GM21619 (cell line): ENCODE measurements at regions not wholly inside any gene's neighbourhood (a gene's known extent, or its start where the extent isn't known, plus 50 kb on each side); places are given as distances from the start of the nearest gene placed in this dataset.

Experiments
- ATAC-seq: cut with Tn5 transposase; IDR thresholded peaks from one replicate; pipeline ENCODE4 v1.9.1; 2021; ENCODE audit not compliant: unreplicated experiment

DNA sequence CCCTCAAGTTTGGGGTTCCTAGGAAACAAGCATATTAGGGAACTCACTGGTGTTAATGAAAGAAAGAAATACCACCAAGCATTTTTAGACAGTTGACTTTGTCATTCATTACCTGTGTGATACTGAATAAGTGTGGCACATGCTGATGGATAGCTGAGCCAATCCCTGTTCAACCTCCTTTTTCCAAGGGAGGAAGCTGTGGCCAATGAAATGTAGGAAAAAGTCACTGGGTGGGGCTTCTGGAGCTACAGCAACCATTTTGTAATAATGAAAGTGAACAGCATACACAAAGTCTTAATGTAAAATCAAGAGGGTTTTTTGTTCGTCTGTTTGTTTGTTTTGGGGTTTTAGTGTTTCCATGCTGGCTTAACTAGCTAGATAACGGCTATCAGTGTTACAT, 254.3 kb upstream of the SALL1 start:
- no peak for ATAC-seq

DNA sequence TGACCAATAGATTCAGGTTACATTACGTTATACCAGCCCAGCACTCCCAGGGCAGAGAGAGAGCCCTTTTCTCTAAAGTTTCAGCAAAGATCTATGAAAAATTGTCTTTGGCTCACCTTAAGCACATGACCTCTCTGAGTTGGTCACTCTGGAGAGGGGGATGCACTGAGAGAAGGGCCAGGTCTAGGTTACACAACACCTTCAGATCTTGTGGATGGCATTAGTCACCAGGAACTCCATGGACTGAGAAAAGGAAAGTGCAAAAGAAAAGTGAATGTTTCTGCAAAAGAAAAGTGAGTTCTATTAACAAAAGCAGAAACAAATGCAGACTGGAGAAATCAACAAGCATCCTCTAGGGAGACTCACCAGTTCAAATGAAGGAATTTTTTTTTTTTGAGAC, 253.3 kb upstream of the SALL1 start:
- no peak for ATAC-seq

DNA sequence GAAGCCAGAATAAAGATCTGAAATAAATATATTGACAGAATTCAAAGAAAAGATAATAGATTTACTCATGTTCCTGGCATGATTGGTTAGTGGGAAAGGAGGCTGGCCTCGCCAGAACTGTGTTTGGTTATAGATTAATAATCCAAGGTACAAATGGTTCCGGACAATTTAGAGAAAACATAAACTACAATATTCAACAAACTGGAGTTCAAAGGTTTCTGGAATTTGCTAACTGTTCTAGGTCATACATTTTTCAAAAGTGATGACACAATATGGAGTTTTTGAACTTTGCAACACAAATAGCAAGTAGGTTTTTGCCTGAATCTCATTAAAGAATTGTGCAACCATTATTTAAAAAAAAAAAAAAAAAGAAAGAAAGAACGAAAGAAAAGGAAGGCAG, 251.7 kb upstream of the SALL1 start:
- no peak for ATAC-seq

DNA sequence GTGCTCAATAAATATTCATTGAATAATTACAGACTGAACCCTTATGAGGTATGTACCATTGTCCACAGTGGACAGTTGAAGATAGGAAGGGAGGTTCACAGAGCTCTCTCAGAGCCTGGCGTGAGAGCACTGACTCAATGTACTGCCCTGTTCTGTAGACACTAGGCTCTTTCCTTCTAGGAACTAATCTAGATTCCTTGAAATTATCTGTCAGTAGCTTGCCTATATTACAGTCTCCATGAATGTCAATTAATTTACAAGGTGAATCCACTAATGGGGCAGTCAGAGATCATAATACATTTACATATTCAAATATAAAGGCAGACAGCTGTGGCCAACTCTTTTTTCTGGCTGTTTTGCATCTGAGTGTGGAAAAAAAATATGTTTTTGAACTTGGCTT, 251.2 kb upstream of the SALL1 start:
- ATAC-seq = no peak

DNA sequence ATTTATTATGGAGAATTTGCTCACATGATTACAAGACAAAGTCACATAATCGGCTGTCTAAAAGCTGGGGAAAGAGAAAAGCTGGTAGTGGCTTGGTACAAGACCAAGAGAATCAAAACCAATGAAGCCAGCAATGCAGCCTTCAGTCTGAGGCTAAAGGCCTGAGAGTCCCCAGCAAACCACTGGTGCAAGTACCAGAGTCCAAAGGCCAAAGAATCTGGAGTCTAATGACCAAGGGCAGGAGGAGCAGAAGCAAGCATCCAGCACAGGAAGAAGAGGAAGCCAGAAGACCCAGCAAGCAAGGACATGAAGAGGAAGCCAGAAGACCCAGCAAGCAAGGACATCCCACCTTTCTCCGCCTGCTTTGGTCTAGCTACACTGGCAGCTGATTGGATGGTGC, 250.6 kb upstream of the SALL1 start:
- ATAC-seq = no peak

DNA sequence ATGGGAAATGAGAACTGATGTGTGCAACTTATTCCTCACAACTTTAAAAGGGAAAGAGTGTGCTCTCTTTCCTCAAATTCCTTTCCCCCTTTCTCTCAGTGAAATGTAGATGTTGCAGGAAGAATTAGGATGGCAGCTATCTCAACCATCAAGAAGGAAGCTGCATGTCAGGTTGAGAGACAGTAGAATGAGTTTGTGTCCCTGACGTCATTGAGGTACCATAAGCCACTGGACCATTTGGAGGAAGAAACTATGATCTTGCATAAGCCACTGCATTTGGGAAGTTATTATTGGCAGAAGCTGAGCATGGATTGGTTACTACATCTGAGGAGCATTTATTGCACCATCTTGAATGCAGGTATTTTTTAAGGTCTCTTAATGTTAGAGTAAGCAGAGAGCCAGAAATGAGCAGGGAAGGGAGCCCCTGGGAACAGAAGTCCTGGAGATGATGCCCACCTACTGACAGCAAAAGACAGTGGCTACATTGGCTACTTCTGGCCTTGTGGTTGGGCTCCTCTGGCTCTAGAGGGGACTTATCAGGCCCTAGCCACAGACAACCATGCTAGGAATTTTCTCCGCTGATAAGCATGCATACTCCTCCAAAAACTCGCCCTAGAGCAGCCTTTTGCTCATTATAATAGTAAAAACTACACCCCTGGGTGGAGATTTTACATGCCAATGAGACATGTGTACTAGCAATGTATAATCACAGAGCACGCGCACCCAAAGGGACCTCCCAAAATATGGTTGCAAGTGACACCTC, 249.0 kb upstream of the SALL1 start:
- no peak for ATAC-seq

DNA sequence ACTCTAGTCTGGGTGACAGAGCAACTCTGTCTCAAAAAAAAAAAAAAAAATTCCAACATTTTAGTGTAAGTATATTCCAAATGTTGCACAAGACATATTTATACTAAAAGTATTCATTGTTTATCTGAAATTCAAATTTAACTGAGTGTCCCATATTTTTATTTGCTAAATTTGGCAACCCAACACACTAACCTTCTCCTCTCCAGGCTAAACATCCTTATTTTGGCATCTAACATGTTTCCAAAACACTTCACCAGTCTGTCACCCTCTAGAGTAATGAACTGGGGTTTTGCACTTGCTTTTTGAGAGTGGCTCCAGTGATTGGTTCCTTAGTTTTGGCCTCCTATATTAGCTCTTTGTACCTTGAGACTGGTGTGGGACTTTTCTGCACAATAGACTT, 243.4 kb upstream of the SALL1 start:
- no peak for ATAC-seq

DNA sequence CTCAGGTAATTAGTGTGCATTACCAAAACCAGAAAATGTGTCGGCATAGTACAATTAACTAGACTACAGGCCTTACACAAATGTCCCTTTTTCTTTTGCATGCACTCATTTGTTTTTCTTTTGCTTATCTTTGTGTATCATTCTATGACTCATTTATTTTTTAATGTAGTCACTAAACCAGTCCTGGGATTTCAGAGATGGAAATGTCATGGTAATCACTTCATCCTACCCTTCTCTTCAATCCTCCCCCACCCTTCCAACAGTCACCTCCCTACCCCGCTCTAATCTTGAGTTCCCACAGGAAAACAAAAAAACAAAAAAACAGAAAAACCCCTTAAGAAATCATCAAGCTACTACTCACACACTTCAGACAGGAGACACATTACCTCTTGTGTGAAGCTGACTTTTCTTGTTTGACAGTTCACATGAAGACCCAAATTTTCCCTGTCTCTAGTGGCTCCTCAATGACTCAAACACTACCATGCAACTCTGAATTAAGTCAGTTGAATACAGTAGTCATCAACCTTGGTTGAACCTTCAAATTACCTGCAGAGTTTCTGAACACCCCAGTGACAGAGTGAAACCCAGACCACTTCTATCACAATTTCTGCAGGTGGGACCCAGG, 242.4 kb upstream of the SALL1 start:
- no peak for ATAC-seq

DNA sequence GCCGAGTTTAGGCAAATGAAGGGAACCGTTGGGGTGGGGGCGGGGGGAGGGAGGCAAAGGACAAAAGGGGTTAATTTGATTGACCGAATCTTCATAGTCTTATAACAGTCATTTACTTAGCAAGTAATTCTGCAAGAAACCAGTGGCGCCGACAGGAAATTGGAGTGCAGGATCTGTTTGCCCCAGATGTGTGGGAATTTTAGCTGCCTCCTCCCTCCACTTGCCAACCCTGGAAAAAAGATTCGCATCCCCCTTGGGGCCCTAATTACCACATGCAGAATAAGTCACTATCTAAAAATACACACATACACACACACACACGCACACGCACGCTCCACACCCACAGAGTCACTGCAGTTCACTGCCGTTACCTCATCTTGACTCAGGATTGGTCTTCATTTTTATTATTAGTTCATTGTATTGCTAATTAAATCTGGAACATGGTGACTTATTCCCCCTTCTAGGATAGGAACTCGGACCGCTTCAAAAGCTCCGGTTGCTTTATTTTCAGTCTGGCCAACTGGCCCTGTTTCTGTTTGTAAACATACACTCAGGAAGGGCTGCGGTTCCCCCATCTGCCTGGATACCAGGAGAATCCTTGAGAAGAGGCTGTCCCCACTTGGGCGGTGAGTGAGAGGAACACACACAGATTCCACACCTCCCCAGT, 241.6 kb upstream of the SALL1 start:
- ATAC-seq = no peak

DNA sequence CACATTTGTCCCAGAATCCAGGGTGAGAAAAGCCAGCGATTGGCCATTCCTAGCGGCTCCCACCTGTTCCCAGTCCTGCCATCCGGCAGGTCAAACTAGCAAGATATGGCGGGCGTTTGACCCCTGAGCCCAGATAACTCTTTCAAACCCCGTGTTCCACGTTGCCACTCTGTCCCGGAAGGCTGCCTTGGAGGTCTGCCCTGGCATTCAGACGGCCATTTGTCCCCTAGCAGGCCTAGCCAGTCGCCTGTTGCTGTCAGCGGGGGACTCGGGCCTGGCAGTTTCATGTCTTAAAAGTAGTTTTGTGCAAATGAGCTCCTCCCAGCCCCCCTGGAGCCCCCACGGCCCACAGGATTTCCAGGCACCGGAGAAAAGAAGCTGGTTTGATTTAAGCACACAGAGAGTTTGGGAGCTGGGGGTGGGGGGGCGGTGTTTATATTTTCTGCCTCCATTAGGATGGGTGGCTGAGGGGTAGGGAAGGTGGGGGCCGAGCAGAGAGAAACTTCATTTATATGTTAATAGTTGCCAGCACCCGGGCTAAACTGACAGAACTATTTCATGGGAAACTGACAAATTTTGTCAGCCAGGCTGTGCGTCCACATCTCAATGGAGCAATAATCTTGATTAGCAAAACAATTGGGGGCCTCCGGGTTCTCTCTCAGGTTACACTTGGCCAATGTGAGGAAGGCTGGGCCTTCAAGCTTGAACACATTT, 240.9 kb upstream of the SALL1 start:
- no peak for ATAC-seq

DNA sequence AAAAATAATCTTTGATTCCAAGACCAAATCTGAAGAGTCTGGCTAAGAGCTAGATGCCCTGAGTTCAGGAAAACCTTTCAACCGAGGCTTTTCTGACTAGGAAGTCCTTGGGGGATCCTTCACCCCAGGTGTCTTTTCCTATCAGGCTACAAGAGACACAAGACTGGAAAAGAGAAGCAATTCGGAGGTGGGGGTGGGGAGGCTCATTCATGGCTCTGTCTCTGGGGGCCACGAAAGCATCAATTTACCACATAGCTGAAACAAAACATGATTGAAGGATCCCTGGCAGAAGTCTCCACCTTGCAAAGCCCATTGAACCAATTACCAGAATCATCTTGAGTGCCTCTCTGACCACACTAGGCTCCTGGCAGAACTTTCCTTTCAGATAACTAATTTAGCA, 239.8 kb upstream of the SALL1 start:
- no peak for ATAC-seq

DNA sequence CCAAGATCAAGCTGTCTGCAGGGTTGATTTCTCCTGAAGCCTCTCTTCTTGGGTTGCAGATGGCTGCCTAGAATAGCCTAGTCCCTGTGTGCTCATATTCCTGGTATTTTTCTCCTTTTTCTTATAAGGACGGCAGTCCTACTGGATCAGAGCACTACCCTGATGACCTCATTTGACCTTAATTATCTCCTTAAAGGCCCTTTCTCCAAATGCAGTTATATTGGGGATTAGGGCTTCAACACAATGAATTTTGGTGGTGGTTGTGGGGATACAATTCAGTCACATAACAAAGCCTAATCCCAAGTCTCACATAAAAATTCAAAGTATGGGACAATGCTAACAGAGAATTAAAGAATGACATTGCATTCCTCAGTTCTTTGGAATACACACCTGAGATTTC, 238.8 kb upstream of the SALL1 start:
- ATAC-seq = no peak

DNA sequence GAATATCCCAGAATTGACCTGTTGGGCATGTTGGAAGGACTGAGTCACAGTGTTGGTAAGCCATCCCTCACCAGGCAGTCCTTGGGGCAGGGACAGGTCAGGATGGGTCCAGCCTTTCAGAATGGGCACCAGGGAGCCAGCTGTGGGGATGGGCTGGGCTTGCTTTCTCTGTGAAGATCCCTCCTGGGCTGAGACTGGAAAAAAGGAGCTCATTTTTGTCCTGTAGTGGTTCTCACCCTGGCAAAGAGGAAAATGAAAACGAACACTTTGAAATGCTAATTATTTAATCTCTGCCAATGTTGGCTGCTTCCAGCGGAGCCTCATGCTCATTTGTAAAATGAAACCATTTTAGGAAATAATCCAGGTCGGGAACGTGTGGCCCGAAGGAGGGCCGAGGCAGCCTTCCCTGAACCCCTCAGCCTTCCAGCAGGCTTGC, 237.5 kb upstream of the SALL1 start:
- ATAC-seq = no peak

DNA sequence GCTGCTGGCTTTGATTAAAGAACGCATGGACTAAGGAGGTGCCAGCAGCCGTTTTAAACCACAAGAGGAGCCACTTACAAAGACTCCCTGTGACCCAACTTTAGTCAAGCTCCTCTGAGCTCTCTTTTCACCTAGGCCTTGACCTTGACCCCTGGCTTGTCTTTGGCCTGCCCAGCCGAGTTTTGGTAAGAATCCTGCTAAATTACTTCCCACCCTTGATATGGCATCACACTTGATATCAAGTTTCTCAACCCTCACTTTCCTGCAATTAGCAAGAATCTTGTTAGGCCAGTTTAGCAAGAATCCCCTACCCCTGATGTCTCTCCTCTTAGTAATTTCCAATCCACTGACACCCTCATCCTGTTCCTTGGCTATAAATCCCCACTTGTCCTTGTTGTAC, 232.8 kb upstream of the SALL1 start:
- ATAC-seq = no peak

DNA sequence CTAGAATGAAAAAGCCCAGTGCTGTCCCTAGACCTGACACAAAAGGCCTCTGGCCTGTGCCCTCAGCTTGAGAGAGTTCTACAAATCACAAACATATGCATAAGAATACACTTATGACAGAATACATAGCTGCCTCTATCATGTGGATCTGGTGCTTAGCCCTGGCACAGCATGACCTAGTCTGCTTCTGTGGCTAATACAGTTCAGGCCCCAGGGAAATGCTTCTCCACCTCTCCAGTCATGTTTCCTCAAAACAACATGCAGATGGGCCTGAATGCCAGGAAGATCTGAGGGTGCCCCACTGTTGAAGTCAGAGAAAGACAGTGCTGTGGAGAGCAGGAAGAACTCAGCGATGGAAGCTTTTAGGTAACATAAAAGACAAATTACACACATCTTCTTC, 231.9 kb upstream of the SALL1 start:
- no peak for ATAC-seq

DNA sequence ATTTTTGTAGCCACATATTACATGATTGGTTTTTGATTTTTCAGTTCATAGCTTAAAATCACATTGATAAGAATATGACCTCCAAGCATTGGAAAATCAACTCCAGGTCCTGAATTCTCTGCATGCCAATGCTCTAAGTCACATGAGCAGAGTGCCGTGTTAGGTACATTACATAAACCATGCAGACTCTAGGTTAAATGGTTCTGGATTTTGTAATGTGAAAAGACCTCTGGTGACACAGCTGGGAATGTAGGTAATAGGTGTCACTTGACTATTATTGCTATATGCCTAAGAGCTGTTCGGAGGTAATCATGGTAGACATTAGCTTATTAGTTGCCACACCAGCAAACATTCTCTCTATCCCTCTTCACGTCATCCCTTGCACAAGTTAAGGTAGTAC, 231.1 kb upstream of the SALL1 start:
- no peak for ATAC-seq

DNA sequence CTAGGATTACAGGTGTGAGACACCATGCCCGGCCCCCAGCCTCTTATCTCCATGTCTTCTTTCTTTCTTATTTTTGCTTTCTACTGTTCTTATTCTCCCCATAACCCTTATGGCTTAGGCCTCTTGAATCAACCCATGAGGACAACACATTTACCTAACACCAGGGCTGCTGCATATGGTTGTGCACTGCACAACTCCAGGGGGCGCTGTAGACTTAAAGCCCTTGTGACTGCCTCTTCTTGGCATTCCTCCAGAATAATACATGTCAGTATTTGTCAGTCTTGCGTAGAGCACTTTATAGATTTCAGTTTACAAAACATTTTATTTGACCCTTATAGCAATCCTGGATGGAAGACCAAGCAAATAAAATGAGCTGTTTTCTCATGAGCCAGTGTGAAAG, 225.0 kb upstream of the SALL1 start:
- no peak for ATAC-seq

DNA sequence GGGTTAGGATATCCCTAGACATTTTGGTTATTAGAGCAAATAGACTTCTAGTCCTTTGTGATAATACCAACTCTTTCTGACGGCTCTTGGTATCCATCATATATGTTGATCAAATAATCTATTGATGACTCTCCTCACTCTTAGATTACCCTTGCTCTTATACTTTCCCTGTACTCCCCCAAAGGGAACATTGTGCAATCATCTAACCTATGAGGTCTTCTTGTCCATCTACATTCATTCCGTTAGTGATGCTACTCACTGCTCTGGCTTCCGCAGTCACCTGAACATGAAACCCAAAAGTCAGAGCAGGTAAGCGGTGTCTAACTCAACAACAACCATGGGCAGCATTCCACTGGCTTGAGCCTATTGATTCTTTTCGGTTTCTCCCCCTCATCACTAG, 223.7 kb upstream of the SALL1 start:
- ATAC-seq = no peak

DNA sequence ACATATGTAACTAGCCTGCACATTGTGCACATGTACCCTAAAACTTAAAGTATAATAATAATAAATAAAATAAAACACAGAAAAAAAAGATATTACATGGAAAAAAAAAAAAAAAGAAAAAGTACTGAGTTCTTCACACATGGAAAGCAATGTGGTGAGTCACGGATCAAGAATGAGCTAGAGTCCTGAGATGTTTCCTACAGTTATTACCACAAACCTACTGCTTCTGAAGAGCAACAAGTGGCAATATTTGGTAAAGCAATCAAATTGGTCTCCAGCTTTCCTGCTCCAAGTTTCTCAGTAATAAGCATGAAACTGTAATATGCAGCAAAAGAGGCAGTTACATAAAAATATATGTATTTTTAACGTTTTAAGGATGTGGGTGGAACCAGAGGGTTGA, 223.3 kb upstream of the SALL1 start:
- no peak for ATAC-seq

DNA sequence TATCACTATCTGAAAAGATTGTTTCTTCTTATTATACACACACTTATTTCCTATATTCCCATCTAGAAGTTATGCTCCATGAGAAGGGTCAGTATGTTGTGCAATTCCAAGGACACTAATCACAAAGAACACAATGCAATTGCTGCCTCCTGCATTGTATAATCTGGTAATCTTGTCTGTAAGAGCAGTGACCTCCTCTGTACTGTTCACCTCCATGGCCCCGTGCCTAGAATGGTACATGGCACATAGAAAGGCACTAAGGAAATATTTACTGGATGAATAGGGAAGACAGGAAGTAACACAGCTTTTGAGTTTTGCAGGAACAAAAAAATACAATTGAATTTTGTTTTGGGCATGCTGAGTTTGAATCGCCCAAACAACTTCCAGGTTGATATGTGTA, 214.6 kb upstream of the SALL1 start:
- no peak for ATAC-seq

DNA sequence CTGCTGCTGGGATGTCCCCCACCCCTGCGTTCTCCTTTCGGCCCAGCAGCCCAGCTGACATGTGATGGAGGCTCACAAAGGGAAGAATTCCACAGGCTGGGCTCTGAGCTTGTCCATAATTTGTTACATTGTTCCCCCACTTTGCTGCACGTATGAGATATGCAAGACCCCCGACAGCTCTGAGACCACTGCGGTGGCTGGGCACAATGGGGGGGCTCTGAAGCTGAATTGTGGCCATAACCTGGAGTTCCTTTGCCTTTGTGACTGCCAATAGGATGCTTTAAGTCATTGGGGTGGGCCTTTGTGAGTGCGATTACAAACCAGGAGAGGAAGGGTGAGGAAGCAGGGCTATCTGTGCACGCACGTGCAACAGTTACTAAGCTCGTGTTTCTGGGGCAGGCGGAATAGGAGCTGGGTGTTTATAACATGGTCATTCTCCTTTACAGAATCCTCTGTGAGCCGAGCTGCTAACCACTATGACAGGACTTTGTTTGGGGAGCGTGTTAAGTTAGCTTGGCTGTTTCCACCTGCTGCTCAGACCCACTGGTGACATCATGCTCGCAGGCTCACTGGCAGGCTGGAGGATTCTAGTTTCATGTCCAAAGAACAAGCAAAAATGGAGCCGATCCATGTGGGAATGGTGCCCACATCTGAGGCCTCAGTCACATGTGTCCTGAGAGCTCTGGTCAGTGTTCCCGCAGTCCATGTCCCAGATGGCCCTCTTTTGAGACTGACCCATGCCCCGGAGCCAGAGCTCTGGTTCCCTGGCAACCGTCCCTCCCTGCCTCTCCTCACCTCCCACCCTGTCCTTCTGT, 208.3 kb upstream of the SALL1 start:
- no peak for ATAC-seq
